Activated T-cell treated with anti-CD3 and anti-CD28 coated beads, Interleukin-2, amount 50 U/mL, for 24 hours (primary cell): ENCODE measurements at regions not wholly inside any gene's neighbourhood (a gene's known extent, or its start where the extent isn't known, plus 50 kb on each side); places are given as distances from the start of the nearest gene placed in this dataset.

Source experiments
- DNase-seq: peaks from one replicate; pipeline ENCODE4 v3.0.0-alpha.2; 2020
- H3K27ac Mint-ChIP-seq: 2 replicates; pipeline ENCODE4 v1.8.0; 2020; ENCODE audit warnings: mild to moderate bottlenecking, mixed read lengths
- H3K27me3 Mint-ChIP-seq: 2 replicates; pipeline ENCODE4 v1.8.0; 2020; ENCODE audit warnings: mixed read lengths
- H3K36me3 Mint-ChIP-seq: 2 replicates; pipeline ENCODE4 v1.8.0; 2020; ENCODE audit warnings: low read depth, mixed read lengths
- H3K4me1 Mint-ChIP-seq: 2 replicates; pipeline ENCODE4 v1.8.0; 2020; ENCODE audit warnings: low read depth, mixed read lengths
- H3K4me3 Mint-ChIP-seq: 2 replicates; pipeline ENCODE4 v1.8.0; 2020; ENCODE audit warnings: mild to moderate bottlenecking, moderate library complexity, mixed read lengths
- H3K9me3 Mint-ChIP-seq: 2 replicates; pipeline ENCODE4 v1.8.0; 2020; ENCODE audit warnings: mixed read lengths

- Mint-ChIP-seq H3K4me3 (no peak overlapping the region), H3K36me3 (no peaks in the 10 kb centered on the region), H3K9me3 (no peaks in the 10 kb centered on the region), H3K4me1 (no peaks in the 10 kb centered on the region), H3K27me3 (no peaks in the 10 kb centered on the region), H3K27ac (no peak overlapping the region)
- DNase-seq, result no peak
Measured at GRCh38 chr5:4981608-4982007, 158.5 kb upstream of the ADAMTS16 start.

GRCh38 chr5:4983701-4984100 is 156.4 kb upstream of the ADAMTS16 start:
- H3K27ac Mint-ChIP-seq, result no peak overlapping the region
- no peaks in the 10 kb centered on the region for H3K9me3 Mint-ChIP-seq
- H3K4me1 Mint-ChIP-seq, result no peaks in the 10 kb centered on the region
- no peaks in the 10 kb centered on the region for H3K36me3 Mint-ChIP-seq
- H3K27me3 Mint-ChIP-seq, result no peaks in the 10 kb centered on the region
- no peak overlapping the region for H3K4me3 Mint-ChIP-seq
- DNase-seq, result no peak

GRCh38 chr5:4984461-4984860 is 155.7 kb upstream of the ADAMTS16 start:
- H3K4me3 Mint-ChIP-seq, result no peak overlapping the region
- H3K27ac Mint-ChIP-seq, result no peak overlapping the region
- H3K9me3 Mint-ChIP-seq, result no peaks in the 10 kb centered on the region
- H3K4me1 Mint-ChIP-seq, result no peaks in the 10 kb centered on the region
- H3K27me3 Mint-ChIP-seq, result no peaks in the 10 kb centered on the region
- no peaks in the 10 kb centered on the region for H3K36me3 Mint-ChIP-seq
- no peak for DNase-seq

- no peaks in the 10 kb centered on the region for H3K27me3 Mint-ChIP-seq
- no peaks in the 10 kb centered on the region for H3K4me1 Mint-ChIP-seq
- no peak overlapping the region for H3K4me3 Mint-ChIP-seq
- no peaks in the 10 kb centered on the region for H3K36me3 Mint-ChIP-seq
- H3K9me3 Mint-ChIP-seq, result no peaks in the 10 kb centered on the region
- no peak for DNase-seq
- no peak overlapping the region for H3K27ac Mint-ChIP-seq
Measured at GRCh38 chr5:4987431-4987830, 152.7 kb upstream of the ADAMTS16 start.

- H3K27me3 Mint-ChIP-seq, result no peaks in the 10 kb centered on the region
- DNase-seq, result no peak
- no peaks in the 10 kb centered on the region for H3K9me3 Mint-ChIP-seq
- H3K4me3 Mint-ChIP-seq, result no peak overlapping the region
- no peaks in the 10 kb centered on the region for H3K36me3 Mint-ChIP-seq
- H3K4me1 Mint-ChIP-seq, result no peaks in the 10 kb centered on the region
- H3K27ac Mint-ChIP-seq, result no peak overlapping the region
Measured at GRCh38 chr5:4989118-4989517, 151.0 kb upstream of the ADAMTS16 start.

- Mint-ChIP-seq H3K27me3 (no peaks in the 10 kb centered on the region), H3K4me1 (no peaks in the 10 kb centered on the region), H3K36me3 (no peaks in the 10 kb centered on the region), H3K4me3 (no peak overlapping the region), H3K27ac (no peak overlapping the region), H3K9me3 (no peaks in the 10 kb centered on the region)
- DNase-seq, result no peak
Measured at GRCh38 chr5:4990017-4990416, 150.1 kb upstream of the ADAMTS16 start.

- H3K4me1 Mint-ChIP-seq, result no peaks in the 10 kb centered on the region
- no peaks in the 10 kb centered on the region for H3K36me3 Mint-ChIP-seq
- no peaks in the 10 kb centered on the region for H3K9me3 Mint-ChIP-seq
- H3K27ac Mint-ChIP-seq, result no peak overlapping the region
- no peaks in the 10 kb centered on the region for H3K27me3 Mint-ChIP-seq
- DNase-seq, result no peak
- H3K4me3 Mint-ChIP-seq, result no peak overlapping the region
Measured at GRCh38 chr5:4990462-4990861, 149.7 kb upstream of the ADAMTS16 start.

GRCh38 chr5:4991925-4992324 is 148.2 kb upstream of the ADAMTS16 start:
- H3K27me3 Mint-ChIP-seq, result no peaks in the 10 kb centered on the region
- H3K4me1 Mint-ChIP-seq, result no peaks in the 10 kb centered on the region
- no peak overlapping the region for H3K4me3 Mint-ChIP-seq
- H3K27ac Mint-ChIP-seq, result no peak overlapping the region
- no peaks in the 10 kb centered on the region for H3K36me3 Mint-ChIP-seq
- no peak for DNase-seq
- H3K9me3 Mint-ChIP-seq, result no peaks in the 10 kb centered on the region

- H3K4me3 Mint-ChIP-seq, result no peak overlapping the region
- no peaks in the 10 kb centered on the region for H3K36me3 Mint-ChIP-seq
- no peak for DNase-seq
- H3K4me1 Mint-ChIP-seq, result no peaks in the 10 kb centered on the region
- H3K9me3 Mint-ChIP-seq, result no peaks in the 10 kb centered on the region
- no peak overlapping the region for H3K27ac Mint-ChIP-seq
- no peaks in the 10 kb centered on the region for H3K27me3 Mint-ChIP-seq
Measured at GRCh38 chr5:4995014-4995413, 145.1 kb upstream of the ADAMTS16 start.

GRCh38 chr5:5005353-5005752 is 134.8 kb upstream of the ADAMTS16 start:
- Mint-ChIP-seq H3K36me3 (no peaks in the 10 kb centered on the region), H3K27ac (no peak overlapping the region), H3K9me3 (peaks cover 12% of the 10 kb centered on the region), H3K4me1 (no peaks in the 10 kb centered on the region), H3K27me3 (no peaks in the 10 kb centered on the region), H3K4me3 (no peak overlapping the region)
- no peak for DNase-seq

- H3K4me1 Mint-ChIP-seq, result no peaks in the 10 kb centered on the region
- peaks cover 16% of the 10 kb centered on the region for H3K9me3 Mint-ChIP-seq
- no peaks in the 10 kb centered on the region for H3K36me3 Mint-ChIP-seq
- DNase-seq, result no peak
- no peak overlapping the region for H3K27ac Mint-ChIP-seq
- H3K27me3 Mint-ChIP-seq, result no peaks in the 10 kb centered on the region
- H3K4me3 Mint-ChIP-seq, result no peak overlapping the region
Measured at GRCh38 chr5:5006548-5006947, 133.6 kb upstream of the ADAMTS16 start.

GRCh38 chr5:5009240-5009639 is 130.9 kb upstream of the ADAMTS16 start:
- no peaks in the 10 kb centered on the region for H3K36me3 Mint-ChIP-seq
- H3K9me3 Mint-ChIP-seq, result peaks cover 14% of the 10 kb centered on the region
- no peaks in the 10 kb centered on the region for H3K4me1 Mint-ChIP-seq
- no peaks in the 10 kb centered on the region for H3K27me3 Mint-ChIP-seq
- no peak for DNase-seq
- H3K27ac Mint-ChIP-seq, result no peak overlapping the region
- H3K4me3 Mint-ChIP-seq, result no peak overlapping the region

- DNase-seq, result no peak
- H3K4me1 Mint-ChIP-seq, result no peaks in the 10 kb centered on the region
- peaks cover 9% of the 10 kb centered on the region for H3K9me3 Mint-ChIP-seq
- no peaks in the 10 kb centered on the region for H3K27me3 Mint-ChIP-seq
- no peak overlapping the region for H3K27ac Mint-ChIP-seq
- H3K36me3 Mint-ChIP-seq, result no peaks in the 10 kb centered on the region
- H3K4me3 Mint-ChIP-seq, result no peak overlapping the region
Measured at GRCh38 chr5:5011151-5011550, 129.0 kb upstream of the ADAMTS16 start.

GRCh38 chr5:5014586-5015235 is 125.4 kb upstream of the ADAMTS16 start:
- H3K4me1 Mint-ChIP-seq, result no peaks in the 10 kb centered on the region
- no peak overlapping the region for H3K27ac Mint-ChIP-seq
- H3K9me3 Mint-ChIP-seq, result peaks cover 5% of the 10 kb centered on the region
- H3K36me3 Mint-ChIP-seq, result no peaks in the 10 kb centered on the region
- no peak for DNase-seq
- H3K4me3 Mint-ChIP-seq, result no peak overlapping the region
- H3K27me3 Mint-ChIP-seq, result no peaks in the 10 kb centered on the region

GRCh38 chr5:5017827-5018577 is 122.1 kb upstream of the ADAMTS16 start:
- Mint-ChIP-seq H3K4me3 (no peak overlapping the region), H3K36me3 (no peaks in the 10 kb centered on the region), H3K9me3 (no peaks in the 10 kb centered on the region), H3K4me1 (no peaks in the 10 kb centered on the region), H3K27me3 (no peaks in the 10 kb centered on the region), H3K27ac (no peak overlapping the region)
- no peak for DNase-seq
